Renal cortex interstitium (tissue), 11 donors: ENCODE measurements at regions not wholly inside any gene's neighbourhood (a gene's known extent, or its start where the extent isn't known, plus 50 kb on each side); places are given as distances from the start of the nearest gene placed in this dataset.

Source experiments
- DNase-seq, 11 donors: peaks; one replicate each; pipeline ENCODE4 v3.0.0-alpha.2; 2013; ENCODE audit warnings: low read depth in 9 of 11, low spot score in 4 of 11; ENCODE audit errors: extremely low read depth in 1 of 11

DNA sequence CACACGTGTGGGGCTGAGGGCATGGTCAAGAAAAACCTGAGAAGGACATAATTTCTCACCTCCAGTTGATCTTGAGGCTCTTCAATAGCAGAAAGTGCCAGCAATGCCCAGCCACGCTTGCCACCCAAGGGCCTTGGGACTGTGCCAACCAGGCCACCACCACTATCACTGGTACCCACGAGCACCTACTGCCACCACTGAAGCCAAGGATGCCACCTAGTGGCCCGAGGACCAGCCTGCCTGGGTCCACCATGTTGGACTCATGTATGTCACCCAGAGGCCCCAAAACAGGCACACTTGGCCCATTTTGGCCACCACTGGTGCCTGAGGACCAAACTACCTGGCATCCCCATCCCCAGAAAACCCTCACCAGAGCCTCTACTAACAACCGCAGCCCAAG lies 191.8 kb downstream of the ADAM29 start:
- no peak for DNase-seq

DNA sequence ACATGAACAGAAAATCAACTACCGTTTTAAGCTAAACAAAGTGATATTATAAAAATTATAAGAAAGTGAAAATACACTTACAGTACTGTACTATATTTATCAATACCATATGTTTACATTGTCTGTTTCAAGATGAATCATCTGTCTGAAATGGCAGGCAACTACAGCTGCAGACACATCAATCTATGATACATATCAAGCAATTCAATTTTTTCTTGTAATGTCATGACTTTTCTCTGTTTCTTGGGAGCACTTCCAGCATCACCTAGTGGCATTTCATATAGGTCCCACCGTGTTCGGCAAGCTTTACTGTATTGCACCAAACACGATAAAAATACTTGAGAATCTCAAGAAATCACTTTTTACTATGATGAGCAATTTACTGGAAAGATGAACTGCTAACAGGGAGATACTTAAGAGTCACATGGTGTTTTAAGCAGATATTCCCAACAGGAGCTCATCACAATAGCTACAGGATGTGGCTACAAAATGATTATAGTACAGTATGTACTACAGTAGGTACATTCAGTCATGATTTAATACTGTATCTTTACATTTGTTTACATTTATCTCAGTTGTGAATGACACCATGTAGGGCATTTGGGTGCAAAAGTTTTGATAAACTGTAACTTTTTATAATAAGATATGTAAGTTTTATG lies 207.4 kb downstream of the ADAM29 start:
- no peak for DNase-seq

DNA sequence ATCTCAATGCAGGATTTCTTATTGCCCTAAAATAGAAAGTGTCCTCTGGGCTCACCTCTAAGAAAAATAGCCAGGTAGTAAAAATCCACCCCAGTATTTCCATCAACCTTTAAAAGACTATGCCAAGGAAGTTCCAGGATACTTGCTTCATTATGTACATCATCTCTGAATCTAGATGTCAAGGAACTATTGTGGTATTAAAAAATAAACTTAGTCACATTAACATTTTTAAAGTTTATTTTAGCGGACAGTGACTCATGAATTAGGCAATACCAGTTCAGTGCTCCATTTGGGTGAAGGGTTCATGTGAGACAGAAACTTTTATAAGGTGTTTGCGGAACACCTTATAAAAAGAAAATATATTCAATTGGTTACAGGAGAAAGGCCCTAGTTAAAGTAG lies 209.2 kb downstream of the ADAM29 start:
- no peak for DNase-seq

DNA sequence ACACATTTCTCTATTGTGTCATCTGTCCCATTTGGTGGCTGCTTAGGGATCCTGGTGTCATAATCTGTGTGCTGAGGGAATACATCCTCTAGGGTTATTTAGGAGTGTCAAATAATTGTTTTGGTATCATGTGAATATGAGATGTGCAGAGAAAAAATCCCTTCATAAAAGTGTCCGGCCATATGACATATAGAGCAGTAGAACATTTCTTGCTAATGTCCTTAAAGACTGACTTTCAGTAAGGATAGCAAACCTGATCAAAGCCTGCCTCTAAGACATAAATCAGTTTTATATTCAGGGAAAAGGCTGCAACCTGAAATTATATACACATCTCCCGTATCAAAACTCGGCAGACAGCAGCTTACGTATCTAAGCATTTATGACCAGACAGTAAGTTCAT lies 211.6 kb downstream of the ADAM29 start:
- DNase-seq = peak in 1 of 11 donors; percentile 7

DNA sequence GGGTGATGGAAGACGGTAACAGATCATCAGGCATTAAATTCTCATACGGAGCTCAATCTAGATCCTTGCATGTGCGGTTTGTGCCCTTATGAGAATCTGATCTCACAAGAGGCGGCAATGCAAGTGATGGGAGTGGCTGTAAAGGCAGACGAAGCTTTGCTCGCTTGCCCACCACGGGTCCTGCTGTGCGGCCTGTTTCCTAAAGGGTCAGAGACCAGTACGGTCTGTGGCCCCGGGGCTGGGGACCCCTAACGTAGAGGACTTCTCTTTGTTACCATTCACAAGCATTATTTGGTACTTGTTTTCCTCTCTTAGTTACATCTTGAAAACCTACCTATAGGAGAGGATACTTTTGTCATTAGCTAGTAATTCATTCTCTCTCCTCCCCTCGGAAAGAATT lies 221.0 kb downstream of the ADAM29 start:
- DNase-seq = no peak

DNA sequence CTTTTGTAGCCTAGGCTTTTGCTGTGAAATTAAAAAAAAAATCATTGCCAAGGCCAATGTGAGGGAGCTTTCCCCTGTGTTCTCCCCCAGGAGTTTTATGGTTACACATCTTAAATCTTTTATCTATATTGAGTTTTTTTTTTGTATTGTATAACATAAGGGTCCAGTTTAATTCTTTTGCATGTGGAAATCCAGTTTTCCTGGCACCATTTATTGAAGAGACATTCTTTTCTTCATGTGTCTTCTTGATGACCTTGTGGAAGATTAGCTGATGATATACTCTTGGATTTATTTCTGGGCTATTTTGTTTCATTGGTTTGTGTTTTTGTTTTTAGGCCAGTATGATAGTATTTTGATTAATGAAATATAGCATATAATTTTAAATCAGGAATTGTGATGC lies 225.0 kb downstream of the ADAM29 start:
- DNase-seq = no peak

DNA sequence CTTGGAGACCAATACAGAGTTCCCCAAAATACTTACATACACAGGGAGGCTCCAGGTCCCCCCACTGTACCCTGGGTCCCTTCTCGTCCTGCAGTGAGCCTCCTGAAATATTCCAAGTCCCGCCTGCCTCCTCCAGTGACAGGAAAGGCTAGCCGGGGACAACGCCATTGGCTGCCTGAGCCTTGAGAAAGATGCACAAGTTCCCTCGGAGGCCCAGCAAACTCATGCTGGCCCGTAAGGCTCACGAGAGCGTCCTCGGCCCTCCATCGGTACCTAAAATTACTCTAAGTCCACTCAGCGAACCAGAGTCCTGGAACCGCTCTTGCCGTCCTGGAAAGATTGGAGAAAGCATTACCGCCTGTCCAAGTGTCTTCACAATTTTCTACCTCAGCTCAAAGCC lies 228.6 kb downstream of the ADAM29 start:
- no peak for DNase-seq

DNA sequence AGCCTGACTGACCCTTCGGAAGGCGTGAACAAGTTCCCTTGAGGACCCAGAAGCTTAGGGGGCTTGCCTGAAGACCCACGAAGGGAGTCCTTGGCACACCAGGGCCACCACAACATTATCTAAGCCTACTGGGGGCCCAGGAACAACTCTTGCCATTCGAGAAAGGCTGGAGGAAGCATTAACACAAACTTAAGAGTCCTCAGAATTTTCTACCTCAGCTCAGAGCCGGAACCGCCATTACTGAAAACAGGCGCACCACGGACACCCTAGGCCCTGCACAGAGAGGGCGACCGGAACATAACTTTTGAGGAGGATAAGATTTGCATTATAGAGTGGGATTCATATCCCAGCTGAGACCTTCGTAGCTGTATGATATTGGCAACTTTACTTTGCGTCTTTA lies 229.1 kb downstream of the ADAM29 start:
- DNase-seq = no peak

DNA sequence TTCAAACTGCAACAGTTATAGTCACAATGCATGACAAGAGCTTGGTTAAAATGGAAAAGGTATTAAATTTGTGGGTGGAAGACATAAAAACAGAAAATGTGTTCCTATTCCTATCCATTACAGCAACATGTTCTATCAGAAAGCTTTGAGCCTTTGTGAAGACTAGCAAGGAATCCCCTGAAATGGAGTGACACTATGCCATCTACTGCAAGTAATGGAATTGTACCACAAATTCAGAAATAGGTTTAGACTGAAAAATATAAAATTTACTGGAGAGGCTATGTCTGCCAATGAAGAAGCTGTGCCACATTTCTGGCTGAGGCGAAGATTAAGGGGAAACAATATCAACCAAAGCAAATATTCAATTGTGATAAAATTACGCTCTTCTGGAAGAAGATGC lies 247.9 kb downstream of the ADAM29 start:
- DNase-seq = no peak

DNA sequence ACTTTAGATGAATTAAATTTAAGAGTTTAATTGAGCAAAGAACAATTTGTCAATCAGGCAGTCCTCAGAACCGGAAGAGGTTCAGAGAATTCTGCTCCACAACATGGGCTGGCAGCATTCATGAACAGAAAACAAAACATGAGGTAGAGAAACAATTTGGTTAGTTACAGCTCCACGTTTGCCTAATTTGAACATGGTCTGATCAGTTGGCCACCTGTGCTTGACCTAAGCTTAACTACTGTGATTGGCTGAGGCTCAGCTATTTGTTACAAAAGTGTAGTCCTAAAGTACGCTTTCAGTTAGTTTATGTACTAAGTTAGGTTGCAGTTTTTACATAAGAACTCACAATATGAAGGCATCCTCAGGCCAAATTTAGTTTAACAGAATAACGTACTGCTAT lies 258.6 kb downstream of the ADAM29 start:
- DNase-seq = no peak

DNA sequence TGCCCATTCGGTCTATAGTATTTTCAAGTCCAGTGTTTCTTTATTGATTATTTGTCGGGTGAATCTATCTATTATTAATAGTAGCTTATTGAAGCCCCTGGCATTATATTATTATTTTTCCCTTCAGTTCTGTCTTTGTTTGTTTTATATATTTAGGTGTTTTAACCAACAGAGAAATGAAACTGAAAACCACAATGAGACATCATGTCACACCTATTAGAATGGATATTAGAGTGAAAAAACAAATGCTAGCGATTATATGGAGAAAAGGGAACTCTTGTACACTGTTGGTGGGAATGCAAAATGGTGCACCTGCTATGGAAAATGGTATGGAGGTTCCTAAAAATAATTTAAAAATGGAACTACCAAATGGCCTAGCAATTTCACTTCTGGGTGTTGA lies 272.5 kb downstream of the ADAM29 start:
- no peak for DNase-seq

DNA sequence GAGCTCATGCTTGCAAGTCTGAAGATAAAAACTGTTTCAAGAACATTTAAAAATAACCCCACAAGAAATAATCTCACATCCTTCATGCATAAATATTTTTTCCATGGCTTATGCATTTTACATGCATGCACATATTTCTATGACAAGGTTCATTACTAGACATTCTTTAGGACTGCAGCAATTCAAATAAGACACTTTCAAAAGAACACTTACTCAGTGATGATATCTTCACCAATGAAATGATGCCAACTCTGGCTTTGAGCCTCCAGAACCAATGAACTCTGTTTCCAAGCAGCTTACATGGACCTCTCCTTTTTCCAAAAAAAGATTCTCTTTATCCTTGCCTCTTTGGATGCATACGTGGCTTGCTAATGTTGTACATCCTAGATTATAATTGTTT lies 279.9 kb downstream of the ADAM29 start:
- no peak for DNase-seq

DNA sequence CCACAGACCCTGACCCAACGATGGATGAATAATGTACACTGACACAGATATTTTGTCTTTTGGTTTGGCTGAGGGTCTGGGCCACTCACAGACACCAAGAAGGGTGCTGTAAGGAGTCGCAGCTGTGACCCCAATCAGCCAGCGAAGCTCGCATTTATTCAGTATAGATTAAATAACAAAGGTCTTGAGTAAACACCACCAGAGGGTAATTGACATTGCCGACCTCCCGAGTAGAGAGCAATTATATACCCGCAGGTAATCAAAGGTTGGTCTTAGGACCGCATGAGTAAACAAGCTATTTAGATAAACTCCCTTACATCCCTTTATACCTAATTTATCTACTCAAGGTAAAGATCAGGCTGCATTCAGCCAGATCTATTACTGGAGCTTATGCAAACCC lies 297.1 kb downstream of the ADAM29 start:
- DNase-seq = no peak

DNA sequence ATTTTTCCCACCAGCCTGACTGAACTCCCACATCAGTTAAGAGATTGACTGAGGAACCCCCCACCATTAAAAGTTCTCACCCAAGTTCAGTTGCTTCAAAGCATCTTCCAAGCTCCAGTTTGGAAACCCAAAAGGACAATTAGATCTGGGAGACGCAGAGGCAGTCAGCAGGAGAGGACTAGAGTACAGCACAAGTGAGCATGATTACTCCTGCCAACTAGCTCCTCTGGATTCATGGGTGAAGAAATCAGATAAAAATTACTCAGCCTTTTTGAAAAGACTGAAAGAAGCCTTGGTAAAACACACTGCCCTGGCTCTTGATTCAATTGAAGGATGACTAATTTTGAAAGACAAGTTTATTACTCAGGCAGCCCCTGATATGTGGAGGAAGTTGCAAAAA lies 297.5 kb downstream of the ADAM29 start:
- no peak for DNase-seq

DNA sequence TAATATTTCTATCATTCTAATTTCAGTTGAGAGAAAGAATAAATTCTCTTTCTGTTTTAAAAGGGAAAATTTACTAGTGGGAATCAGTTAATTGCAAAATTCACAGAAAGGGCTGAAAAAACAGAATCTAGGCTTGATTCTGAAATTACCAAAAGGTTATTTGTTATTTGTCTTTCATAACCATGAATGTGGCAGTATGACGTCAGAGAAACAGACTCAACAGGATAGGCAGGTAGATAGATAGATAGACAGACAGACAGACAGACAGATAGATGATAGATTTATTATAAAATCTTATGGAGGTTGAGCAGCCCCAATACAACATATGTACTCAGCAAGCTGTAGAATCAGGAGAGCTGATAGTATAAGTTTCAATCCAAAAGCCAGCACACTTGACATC lies 311.0 kb downstream of the ADAM29 start:
- DNase-seq = no peak

DNA sequence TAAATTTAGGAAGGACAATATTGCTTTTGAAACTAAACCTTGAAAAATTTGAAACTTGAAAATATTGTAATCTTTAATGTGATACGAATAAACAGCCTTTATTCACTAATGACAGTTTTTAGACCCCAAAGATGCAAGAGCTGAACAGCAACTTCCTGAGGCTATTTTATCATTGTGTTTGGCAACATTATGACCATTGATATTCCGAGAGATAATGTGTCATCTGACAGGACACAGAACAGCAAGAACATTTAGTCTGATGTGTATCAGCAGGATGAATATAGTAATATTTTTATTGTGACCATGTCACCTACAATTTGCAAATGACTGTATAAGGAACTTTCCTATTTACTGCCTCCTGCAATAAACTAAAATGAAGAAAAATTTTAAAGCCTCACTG lies 316.0 kb downstream of the ADAM29 start:
- DNase-seq = no peak

DNA sequence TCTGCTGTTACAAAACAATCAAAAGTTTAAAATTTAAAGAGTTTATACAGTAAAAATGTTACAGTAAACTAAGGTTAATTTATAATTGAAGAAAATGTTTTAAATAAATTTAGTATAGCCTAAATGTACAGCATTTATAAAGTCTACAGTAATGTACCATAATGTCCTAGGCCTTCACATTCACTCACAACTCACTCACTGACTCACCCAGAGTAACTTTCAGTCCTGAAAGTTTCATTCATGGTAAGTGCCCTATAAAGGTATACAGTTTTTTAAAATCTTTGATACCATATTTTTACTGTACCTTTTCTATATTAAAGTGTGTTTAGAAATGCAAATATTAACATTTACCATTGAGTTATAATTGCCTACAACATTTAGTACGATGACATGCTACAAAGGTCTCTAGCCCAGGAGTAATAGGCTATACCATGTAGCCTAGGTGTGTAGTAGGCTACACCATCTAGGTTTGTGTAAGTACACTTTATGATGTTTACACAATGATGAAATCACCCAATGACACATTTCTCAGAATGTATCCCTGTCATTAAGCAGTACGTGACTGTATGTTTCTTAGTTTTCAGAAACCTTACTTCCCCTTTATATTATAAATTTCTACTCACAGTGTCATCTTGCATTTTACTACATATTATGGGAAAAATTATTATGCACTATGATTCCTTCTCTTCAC lies 320.8 kb downstream of the ADAM29 start:
- no peak for DNase-seq

DNA sequence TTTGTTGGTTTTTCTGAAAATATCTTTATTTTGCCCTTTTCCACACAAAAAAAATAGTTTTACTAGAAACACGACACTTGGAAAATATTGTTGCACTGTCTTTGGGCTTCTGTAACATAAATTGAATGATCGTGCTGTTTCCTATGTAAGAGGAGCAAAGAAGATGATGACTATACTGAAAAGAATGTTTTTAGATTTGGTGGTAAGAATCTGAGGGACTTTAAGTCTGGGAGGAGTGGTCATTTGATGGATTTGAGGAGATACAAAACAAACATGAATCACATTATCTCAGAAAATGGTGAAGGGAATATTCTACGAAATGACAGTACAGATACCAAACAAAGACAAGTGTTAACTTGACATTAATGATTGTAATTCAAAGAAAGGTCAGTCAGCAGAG lies 328.8 kb downstream of the ADAM29 start:
- DNase-seq = no peak

DNA sequence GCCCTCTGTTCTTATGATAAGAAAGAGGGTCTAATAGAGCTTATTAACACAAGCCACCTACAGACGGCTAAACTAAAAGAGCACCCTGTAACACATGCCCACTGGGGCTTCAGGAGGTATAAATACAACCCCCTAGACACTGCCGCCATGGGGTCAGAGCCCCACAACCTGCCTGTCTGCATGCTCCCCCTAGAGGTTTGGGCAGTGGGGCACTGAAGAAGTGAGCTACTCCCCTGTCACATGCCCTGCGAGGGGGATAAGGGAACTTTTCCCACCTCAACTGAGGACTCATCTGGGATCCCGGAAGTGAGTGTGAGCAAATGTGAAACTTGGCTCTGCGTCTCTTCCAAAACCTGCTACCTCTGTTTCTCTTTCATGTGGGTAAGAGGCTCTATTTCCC lies 334.5 kb downstream of the ADAM29 start:
- no peak for DNase-seq

DNA sequence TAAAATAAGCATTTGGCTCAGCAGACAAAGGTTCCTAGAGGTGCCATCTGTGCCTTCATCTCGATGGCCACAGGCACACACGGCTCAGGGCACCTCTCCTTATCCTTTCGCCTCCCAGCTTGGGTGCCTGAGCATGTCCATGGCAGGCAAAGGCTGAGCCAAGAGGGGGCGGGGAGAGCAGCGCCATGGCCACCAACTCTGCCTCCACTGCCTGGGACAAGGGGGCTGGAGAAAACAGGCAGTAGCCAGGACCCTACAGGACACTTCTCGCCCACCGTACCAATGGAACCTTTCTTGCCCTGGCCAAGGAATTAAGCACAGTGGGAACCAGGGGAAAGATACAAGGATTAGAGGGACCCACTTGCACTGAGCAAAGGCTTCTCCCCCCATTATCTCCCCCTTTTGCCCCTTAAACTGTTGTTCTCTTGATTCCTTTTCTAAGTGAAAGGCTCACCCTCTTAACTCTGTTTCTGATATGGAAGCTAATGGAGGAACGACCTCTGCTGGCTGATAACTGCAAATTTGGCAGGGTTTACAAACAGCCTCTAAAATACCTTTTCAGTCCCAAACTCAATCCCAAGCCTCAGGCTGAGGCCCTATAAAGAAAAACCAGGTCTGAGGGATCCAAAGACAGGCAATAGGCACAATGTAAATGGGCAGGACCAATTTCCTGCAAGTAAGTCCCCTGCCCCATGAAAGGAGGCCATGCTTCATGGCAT lies 335.2 kb downstream of the ADAM29 start:
- no peak for DNase-seq

DNA sequence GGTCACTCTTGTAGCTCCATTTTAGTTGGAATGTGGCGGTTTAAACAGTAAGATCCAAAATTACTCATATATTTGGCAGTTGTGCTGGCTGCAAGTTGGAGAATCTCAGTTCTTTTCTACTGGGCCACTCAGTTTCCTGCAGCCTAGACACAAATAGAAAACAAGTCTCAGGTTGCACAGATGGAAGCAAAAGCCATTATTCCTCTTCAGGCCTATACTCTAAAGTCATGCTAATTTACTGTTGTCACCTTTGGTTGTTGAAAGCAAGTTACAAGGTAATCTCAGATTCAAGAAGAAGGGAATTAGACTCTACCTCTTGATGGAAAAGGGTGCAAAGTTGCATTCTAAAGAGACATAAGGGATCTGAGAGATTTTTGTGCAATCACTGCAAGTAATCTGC lies 345.4 kb downstream of the ADAM29 start:
- peak in 1 of 11 donors; percentile 0 for DNase-seq
